ENCODE measurements at regions not wholly inside any gene's neighbourhood (a gene's known extent, or its start where the extent isn't known, plus 50 kb on each side); places are given as distances from the start of the nearest gene placed in this dataset.
"Not testable (repeated sequence)": the region's sequence is repeated elsewhere in the genome, so short reads cannot be mapped to it uniquely, and the experiment has no call there.

DNA sequence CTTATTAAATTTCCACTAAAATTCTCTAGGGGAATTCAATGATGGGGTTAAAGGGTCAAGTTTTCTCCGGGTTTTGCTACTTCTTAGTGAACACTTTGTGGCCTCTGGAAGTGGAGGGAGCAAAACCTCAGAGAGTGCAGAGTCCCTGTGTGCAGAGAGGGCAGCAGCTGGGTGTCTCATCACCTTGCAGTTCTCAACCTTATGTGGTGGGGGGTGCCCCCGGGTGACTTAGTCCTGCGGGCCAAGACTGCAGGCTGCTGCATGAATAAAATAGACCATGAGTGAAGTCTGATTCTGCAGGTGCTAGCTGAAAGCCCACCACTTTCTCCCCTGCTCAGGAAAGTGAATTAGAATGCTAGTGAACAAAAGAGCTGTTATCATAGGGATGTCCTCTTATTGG lies 191.6 kb downstream of the DLEU7 start:
- H3K4me2 ChIP-seq (ENCODE audit: low read depth, low read length, poor library complexity, severe bottlenecking), result no peak overlapping the region
- H3K4me3 ChIP-seq (ENCODE audit: insufficient read depth, low read length, poor library complexity, severe bottlenecking), result no peak overlapping the region
- H3K79me2 ChIP-seq (ENCODE audit: insufficient read depth, low read length), result no peaks in the 10 kb centered on the region
- no peaks in the 10 kb centered on the region for H3K36me3 ChIP-seq (ENCODE audit: low read length)
- H3K27ac ChIP-seq (ENCODE audit: low read depth, low read length), result no peak overlapping the region
- no peak overlapping the region for H2AFZ ChIP-seq (ENCODE audit: low read depth, low read length, severe bottlenecking)
- no peaks in the 10 kb centered on the region for H3K9me3 ChIP-seq (ENCODE audit: insufficient read depth, low read length)
- H3K27me3 ChIP-seq (ENCODE audit: low read length), result no peaks in the 10 kb centered on the region
- H3K9ac ChIP-seq (ENCODE audit: low read length), result no peak overlapping the region
- no peaks in the 10 kb centered on the region for H3K9me2 ChIP-seq (replicated peaks; ENCODE audit: insufficient read depth, low read length)
- TF ChIP-seq, protein P1, sequence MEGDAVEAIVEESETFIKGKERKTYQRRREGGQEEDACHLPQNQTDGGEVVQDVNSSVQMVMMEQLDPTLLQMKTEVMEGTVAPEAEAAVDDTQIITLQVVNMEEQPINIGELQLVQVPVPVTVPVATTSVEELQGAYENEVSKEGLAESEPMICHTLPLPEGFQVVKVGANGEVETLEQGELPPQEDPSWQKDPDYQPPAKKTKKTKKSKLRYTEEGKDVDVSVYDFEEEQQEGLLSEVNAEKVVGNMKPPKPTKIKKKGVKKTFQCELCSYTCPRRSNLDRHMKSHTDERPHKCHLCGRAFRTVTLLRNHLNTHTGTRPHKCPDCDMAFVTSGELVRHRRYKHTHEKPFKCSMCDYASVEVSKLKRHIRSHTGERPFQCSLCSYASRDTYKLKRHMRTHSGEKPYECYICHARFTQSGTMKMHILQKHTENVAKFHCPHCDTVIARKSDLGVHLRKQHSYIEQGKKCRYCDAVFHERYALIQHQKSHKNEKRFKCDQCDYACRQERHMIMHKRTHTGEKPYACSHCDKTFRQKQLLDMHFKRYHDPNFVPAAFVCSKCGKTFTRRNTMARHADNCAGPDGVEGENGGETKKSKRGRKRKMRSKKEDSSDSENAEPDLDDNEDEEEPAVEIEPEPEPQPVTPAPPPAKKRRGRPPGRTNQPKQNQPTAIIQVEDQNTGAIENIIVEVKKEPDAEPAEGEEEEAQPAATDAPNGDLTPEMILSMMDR (IDR thresholded peaks at IDR 0.05; ENCODE audit: insufficient read depth, low read length, poor library complexity, severe bottlenecking), result no peak
- no peak for TF ChIP-seq EZH2phosphoT487 (conservative IDR thresholded peaks at IDR 0.05; ENCODE audit: low read length)
- no peaks in the 10 kb centered on the region for H3F3A ChIP-seq (ENCODE audit: insufficient read depth)
- H4K20me1 ChIP-seq (ENCODE audit: low read depth, low read length), result no peaks in the 10 kb centered on the region

DNA sequence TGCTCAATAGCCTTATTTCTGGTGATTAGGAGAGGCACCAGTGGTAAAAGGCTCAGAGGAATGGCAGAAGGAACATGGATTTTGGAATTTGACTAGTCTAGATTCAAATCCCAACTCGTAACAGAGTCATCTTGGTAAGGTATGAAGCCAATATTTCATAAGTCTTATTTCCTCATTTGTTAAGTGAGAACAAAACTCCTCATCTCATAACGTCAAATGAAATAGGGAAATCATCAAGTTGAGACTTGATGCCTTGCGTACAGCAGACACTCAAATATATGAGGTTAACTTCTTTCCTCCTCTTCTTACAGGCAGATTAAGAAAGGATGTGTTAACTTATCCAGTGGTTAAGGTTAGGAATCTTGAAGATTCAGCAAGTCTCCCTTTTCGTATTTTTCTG lies 189.2 kb downstream of the DLEU7 start:
- H3K9me3 ChIP-seq (ENCODE audit: insufficient read depth, low read length), result no peaks in the 10 kb centered on the region
- TF ChIP-seq EZH2phosphoT487 (conservative IDR thresholded peaks at IDR 0.05; ENCODE audit: low read length), result no peak
- no peaks in the 10 kb centered on the region for H3K27me3 ChIP-seq (ENCODE audit: low read length)

DNA sequence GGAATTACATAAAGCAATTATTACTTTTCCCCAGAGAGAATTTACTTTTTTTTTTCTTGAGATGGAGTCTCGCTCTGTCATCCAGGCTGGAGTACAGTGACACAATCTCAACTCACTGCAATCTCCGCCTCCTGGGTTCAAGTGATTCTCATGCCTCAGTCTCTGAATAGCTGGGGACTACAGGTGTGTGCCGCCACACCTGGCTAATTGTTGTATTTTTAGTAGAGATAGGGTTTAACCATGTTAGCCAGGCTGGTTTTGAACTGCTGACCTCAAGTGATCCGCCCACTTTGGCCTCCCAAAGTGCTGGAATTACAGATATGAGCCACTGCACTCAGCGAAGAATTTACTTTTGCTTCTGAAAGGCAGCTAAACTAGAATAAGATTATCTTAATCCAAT lies 181.6 kb downstream of the DLEU7 start:
- not testable (repeated sequence) for H3K9me2 ChIP-seq (replicated peaks; ENCODE audit: insufficient read depth, low read length); H3F3A ChIP-seq (ENCODE audit: insufficient read depth)

More for the DNA sequence above, 189.2 kb downstream of the DLEU7 start:
- no peak overlapping the region for H3K4me2 ChIP-seq (ENCODE audit: low read depth, low read length, poor library complexity, severe bottlenecking)
- no peak overlapping the region for H3K9ac ChIP-seq (ENCODE audit: low read length)
- no peak overlapping the region for H2AFZ ChIP-seq (ENCODE audit: low read depth, low read length, severe bottlenecking)
- H3F3A ChIP-seq (ENCODE audit: insufficient read depth), result no peaks in the 10 kb centered on the region
- H4K20me1 ChIP-seq (ENCODE audit: low read depth, low read length), result no peaks in the 10 kb centered on the region
- H3K36me3 ChIP-seq (ENCODE audit: low read length), result no peaks in the 10 kb centered on the region
- H3K79me2 ChIP-seq (ENCODE audit: insufficient read depth, low read length), result no peaks in the 10 kb centered on the region
- no peak overlapping the region for H3K4me3 ChIP-seq (ENCODE audit: insufficient read depth, low read length, poor library complexity, severe bottlenecking)
- no peaks in the 10 kb centered on the region for H3K9me2 ChIP-seq (replicated peaks; ENCODE audit: insufficient read depth, low read length)
- no peak overlapping the region for H3K27ac ChIP-seq (ENCODE audit: low read depth, low read length)

DNA sequence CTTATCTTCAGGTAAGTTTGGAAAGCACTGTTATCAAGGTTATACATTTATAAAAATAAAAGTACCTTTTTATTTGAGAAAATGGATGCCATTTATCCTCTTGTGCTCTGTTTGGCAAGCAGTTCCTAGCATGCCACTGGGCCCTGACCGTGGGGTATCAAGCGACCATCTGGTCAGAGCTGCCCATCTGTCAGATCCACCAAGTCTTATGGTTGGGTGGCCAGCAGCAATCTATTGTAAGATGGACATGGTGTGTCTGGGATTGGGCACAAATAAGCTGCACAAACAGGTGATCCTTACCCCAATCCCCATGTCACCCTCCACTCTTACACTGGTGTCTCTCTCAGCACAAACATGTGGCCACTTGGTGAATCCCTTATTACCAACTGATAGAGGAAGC lies 178.5 kb downstream of the DLEU7 start:
- Histone ChIP-seq H3K4me3 (ENCODE audit: insufficient read depth, low read length, poor library complexity, severe bottlenecking) (no peak overlapping the region), H3K4me2 (ENCODE audit: low read depth, low read length, poor library complexity, severe bottlenecking) (no peak overlapping the region), H3K27ac (ENCODE audit: low read depth, low read length) (no peak overlapping the region), H3K27me3 (ENCODE audit: low read length) (no peaks in the 10 kb centered on the region), H3K79me2 (ENCODE audit: insufficient read depth, low read length) (no peaks in the 10 kb centered on the region), H3K36me3 (ENCODE audit: low read length) (no peaks in the 10 kb centered on the region), H4K20me1 (ENCODE audit: low read depth, low read length) (no peaks in the 10 kb centered on the region), H3K9me2 (replicated peaks; ENCODE audit: insufficient read depth, low read length) (no peaks in the 10 kb centered on the region; the same call in 1 of the 2 replicates), H3K9me3 (ENCODE audit: insufficient read depth, low read length) (no peaks in the 10 kb centered on the region), H3F3A (ENCODE audit: insufficient read depth) (no peaks in the 10 kb centered on the region), H3K9ac (ENCODE audit: low read length) (no peak overlapping the region), H2AFZ (ENCODE audit: low read depth, low read length, severe bottlenecking) (no peak overlapping the region)
- no peak for TF ChIP-seq EZH2phosphoT487 (conservative IDR thresholded peaks at IDR 0.05; ENCODE audit: low read length)
- TF ChIP-seq, protein P1 (IDR thresholded peaks at IDR 0.05; ENCODE audit: insufficient read depth, low read length, poor library complexity, severe bottlenecking), result no peak

More for the DNA sequence above, 181.6 kb downstream of the DLEU7 start:
- not testable (repeated sequence) for H2AFZ ChIP-seq (ENCODE audit: low read depth, low read length, severe bottlenecking); H3K4me2 ChIP-seq (ENCODE audit: low read depth, low read length, poor library complexity, severe bottlenecking); H3K4me3 ChIP-seq (ENCODE audit: insufficient read depth, low read length, poor library complexity, severe bottlenecking); H4K20me1 ChIP-seq (ENCODE audit: low read depth, low read length); H3K79me2 ChIP-seq (ENCODE audit: insufficient read depth, low read length); H3K9ac ChIP-seq (ENCODE audit: low read length); H3K36me3 ChIP-seq (ENCODE audit: low read length); H3K27ac ChIP-seq (ENCODE audit: low read depth, low read length); H3K9me3 ChIP-seq (ENCODE audit: insufficient read depth, low read length); H3K27me3 ChIP-seq (ENCODE audit: low read length)

All from SU-DHL-6 (cell line).